ENCODE measurements at regions not wholly inside any gene's neighbourhood (a gene's known extent, or its start where the extent isn't known, plus 50 kb on each side); places are given as distances from the start of the nearest gene placed in this dataset.

GRCh38 chr22:46052331-46052771, 75.4 kb upstream of the WNT7B start:
- no peaks in the 10 kb centered on the region for H3K27me3 ChIP-seq (replicated peaks; ENCODE audit: control insufficient read depth, insufficient read depth, low read length)
- no peaks in the 10 kb centered on the region for H3K36me3 ChIP-seq (ENCODE audit: control insufficient read depth, insufficient read depth, low read length)
- H3K4me3 ChIP-seq (replicated peaks; ENCODE audit: low read depth, low read length): no peak overlapping the region
- no peak for TF ChIP-seq CTCF (IDR thresholded peaks at IDR 0.05; ENCODE audit: insufficient read depth, low read length, poor library complexity, severe bottlenecking)
- no peak for DNase-seq (ENCODE audit: extremely low read depth, insufficient read length)

GRCh38 chr22:46052801-46053562, 76.0 kb upstream of the WNT7B start:
- TF ChIP-seq CTCF (IDR thresholded peaks at IDR 0.05; ENCODE audit: insufficient read depth, low read length, poor library complexity, severe bottlenecking): no peak
- DNase-seq (ENCODE audit: extremely low read depth, insufficient read length): no peak
- Histone ChIP-seq H3K27me3 (replicated peaks; ENCODE audit: control insufficient read depth, insufficient read depth, low read length) (no peaks in the 10 kb centered on the region), H3K36me3 (ENCODE audit: control insufficient read depth, insufficient read depth, low read length) (no peaks in the 10 kb centered on the region), H3K4me3 (replicated peaks; ENCODE audit: low read depth, low read length) (peak overlapping the region; percentile 70)

- Histone ChIP-seq H3K4me3 (replicated peaks; ENCODE audit: low read depth, low read length) (peak overlapping the region; percentile 70), H3K27me3 (replicated peaks; ENCODE audit: control insufficient read depth, insufficient read depth, low read length) (no peaks in the 10 kb centered on the region), H3K36me3 (ENCODE audit: control insufficient read depth, insufficient read depth, low read length) (no peaks in the 10 kb centered on the region)
- TF ChIP-seq CTCF (IDR thresholded peaks at IDR 0.05; ENCODE audit: insufficient read depth, low read length, poor library complexity, severe bottlenecking): no peak
- peak; percentile 65 for DNase-seq (ENCODE audit: extremely low read depth, insufficient read length)
These were observed 76.7 kb upstream of the WNT7B start for GRCh38 chr22:46053563-46054090.

GRCh38 chr22:46054091-46055073, 77.4 kb upstream of the WNT7B start:
- H3K27me3 ChIP-seq (replicated peaks; ENCODE audit: control insufficient read depth, insufficient read depth, low read length): no peaks in the 10 kb centered on the region
- peak; percentile 68 for DNase-seq (ENCODE audit: extremely low read depth, insufficient read length)
- peak overlapping the region; percentile 70 for H3K4me3 ChIP-seq (replicated peaks; ENCODE audit: low read depth, low read length)

More at GRCh38 chr22:46054091-46055073, 77.4 kb upstream of the WNT7B start:
- no peaks in the 10 kb centered on the region for H3K36me3 ChIP-seq (ENCODE audit: control insufficient read depth, insufficient read depth, low read length)
- TF ChIP-seq CTCF (IDR thresholded peaks at IDR 0.05; ENCODE audit: insufficient read depth, low read length, poor library complexity, severe bottlenecking): no peak

Measured in GM06990 (cell line).